ENCODE measurements at regions not wholly inside any gene's neighbourhood (a gene's known extent, or its start where the extent isn't known, plus 50 kb on each side); places are given as distances from the start of the nearest gene placed in this dataset.

DNA sequence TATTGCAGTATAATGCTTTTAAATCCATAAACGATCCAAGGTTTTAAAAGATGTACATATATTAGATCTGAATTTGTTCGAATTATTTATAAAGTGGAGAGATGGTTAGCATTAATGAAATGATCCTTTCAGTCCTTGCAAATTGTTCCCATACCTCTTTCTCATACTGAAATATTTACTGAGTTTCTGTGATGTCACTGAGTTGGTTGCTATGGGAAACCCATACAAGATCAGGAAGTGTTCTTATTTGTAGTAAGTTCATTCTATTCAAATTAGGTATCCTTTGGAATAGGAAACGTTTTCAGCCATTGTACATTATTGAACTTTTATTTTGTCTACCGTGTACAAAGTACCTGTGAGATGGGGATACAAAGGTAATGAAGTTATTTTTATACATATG, 73.2 kb upstream of the CHL1 start:
- TF ChIP-seq CTCF (IDR thresholded peaks at IDR 0.05; ENCODE audit: extremely low read depth, insufficient read depth, missing control alignments): no peak
- no peak for DNase-seq (ENCODE audit: low spot score)
- in situ Hi-C loops (cut with MboI; ENCODE audit: low pct_unique_long_range_greater_than_20kb, low sequenced_read_pairs, unreplicated experiment): no loop called here

GRCh38 chr3:124557-125179, 71.9 kb upstream of the CHL1 start:
- in situ Hi-C loops (cut with MboI; ENCODE audit: low pct_unique_long_range_greater_than_20kb, low sequenced_read_pairs, unreplicated experiment): no loop called here
- DNase-seq (ENCODE audit: low spot score): no peak
- TF ChIP-seq CTCF (IDR thresholded peaks at IDR 0.05; ENCODE audit: extremely low read depth, insufficient read depth, missing control alignments): no peak

GRCh38 chr3:128515-129172, 67.9 kb upstream of the CHL1 start:
- in situ Hi-C loops (cut with MboI; ENCODE audit: low pct_unique_long_range_greater_than_20kb, low sequenced_read_pairs, unreplicated experiment): no loop called here
- no peak for TF ChIP-seq CTCF (IDR thresholded peaks at IDR 0.05; ENCODE audit: extremely low read depth, insufficient read depth, missing control alignments)
- DNase-seq (ENCODE audit: low spot score): no peak

DNA sequence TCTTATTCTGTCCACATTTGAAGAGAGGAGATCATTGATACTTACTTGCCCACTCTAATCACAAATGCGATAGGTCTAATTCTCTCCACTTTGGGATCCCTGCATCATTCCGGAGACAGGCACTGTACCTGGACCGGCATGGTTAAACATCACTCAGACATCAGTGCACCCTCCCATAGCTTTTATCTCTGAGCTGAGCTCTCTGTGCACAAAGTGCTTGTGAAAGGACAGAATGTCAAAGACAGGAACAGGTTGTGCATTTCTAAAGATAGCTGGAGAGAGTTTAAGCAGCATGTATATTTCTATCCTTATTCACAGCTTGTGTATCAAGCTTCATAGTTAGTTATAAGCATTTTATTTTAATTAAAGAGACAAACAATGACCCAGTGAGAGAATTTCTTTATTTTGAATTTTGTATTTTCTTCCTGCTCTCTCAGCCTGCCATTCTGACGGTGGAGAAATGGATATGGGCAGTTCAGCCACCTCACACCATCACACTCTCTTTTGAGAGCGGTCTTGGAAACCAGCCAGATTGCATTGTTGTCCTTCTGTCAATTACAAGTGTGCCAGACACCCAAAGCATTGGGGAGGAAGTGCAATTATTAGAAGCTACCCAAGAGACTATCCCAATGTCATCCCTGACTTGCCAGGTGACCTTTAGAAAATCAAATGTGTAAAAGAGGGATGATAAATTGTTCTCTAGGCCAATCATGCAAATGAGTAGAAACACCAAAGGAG, 65.2 kb upstream of the CHL1 start:
- DNase-seq (ENCODE audit: low spot score): no peak

GRCh38 chr3:132378-132777, 64.2 kb upstream of the CHL1 start:
- DNase-seq (ENCODE audit: low spot score): no peak
- in situ Hi-C loops (cut with MboI; ENCODE audit: low pct_unique_long_range_greater_than_20kb, low sequenced_read_pairs, unreplicated experiment): no loop called here

More for the DNA sequence above, 65.2 kb upstream of the CHL1 start:
- no peak for TF ChIP-seq CTCF (IDR thresholded peaks at IDR 0.05; ENCODE audit: extremely low read depth, insufficient read depth, missing control alignments)
- in situ Hi-C loops (cut with MboI; ENCODE audit: low pct_unique_long_range_greater_than_20kb, low sequenced_read_pairs, unreplicated experiment): no loop called here

GRCh38 chr3:132904-133303, 63.7 kb upstream of the CHL1 start:
- in situ Hi-C loops (cut with MboI; ENCODE audit: low pct_unique_long_range_greater_than_20kb, low sequenced_read_pairs, unreplicated experiment): no loop called here
- no peak for DNase-seq (ENCODE audit: low spot score)
- no peak for TF ChIP-seq CTCF (IDR thresholded peaks at IDR 0.05; ENCODE audit: extremely low read depth, insufficient read depth, missing control alignments)

More at GRCh38 chr3:132378-132777, 64.2 kb upstream of the CHL1 start:
- no peak for TF ChIP-seq CTCF (IDR thresholded peaks at IDR 0.05; ENCODE audit: extremely low read depth, insufficient read depth, missing control alignments)
